SK-N-MC (cell line): ENCODE measurements at regions not wholly inside any gene's neighbourhood (a gene's known extent, or its start where the extent isn't known, plus 50 kb on each side); places are given as distances from the start of the nearest gene placed in this dataset.

Source experiments
- DNase-seq: peaks from one replicate; pipeline ENCODE4 v3.0.0-alpha.2; 2011; ENCODE audit warnings: low read depth, low spot score
- H3K27ac ChIP-seq: fragments of 200-600 bp; sonication (generic); 2 replicates; pipeline ENCODE4 v1.5.1; 2016; ENCODE audit warnings: mixed run types
- H3K36me3 ChIP-seq: fragments of 200-600 bp; sonication (generic); 2 replicates; pipeline ENCODE4 v1.6.1; 2017; ENCODE audit warnings: antibody characterized with exemption, low read length, mixed read lengths; ENCODE audit not compliant: insufficient read depth
- H3K4me3 ChIP-seq: fragments of 200-600 bp; sonication (generic); 2 replicates; pipeline ENCODE4 v1.5.1; 2016
- H3K9ac ChIP-seq: fragments of 200-600 bp; sonication (generic); 2 replicates; pipeline ENCODE4 v1.8.0; 2017; ENCODE audit warnings: mixed run types, mixed read lengths; ENCODE audit not compliant: insufficient read length
- H3K9me3 ChIP-seq: fragments of 200-600 bp; sonication (generic); 2 replicates; pipeline ENCODE4 v1.6.1; 2017; ENCODE audit warnings: low read depth, mild to moderate bottlenecking, antibody characterized with exemption, low read length, moderate library complexity, mixed read lengths
- EZH2 ChIP-seq: fragments of 200-600 bp; sonication (generic); IDR thresholded peaks from one replicate; pipeline ENCODE4 v1.6.1; 2017; ENCODE audit warnings: antibody characterized with exemption
- FOXP2 ChIP-seq: optimal IDR thresholded peaks from 2 replicates; pipeline ENCODE3; 2011; ENCODE audit warnings: mild to moderate bottlenecking, moderate library complexity; ENCODE audit not compliant: insufficient read depth; ENCODE audit errors: extremely low read length, control extremely low read depth
- POLR2AphosphoS5 ChIP-seq: IDR thresholded peaks from 2 replicates; pipeline ENCODE4 v1.6.1; 2012; ENCODE audit warnings: mild to moderate bottlenecking, low read depth, low read length, borderline replicate concordance

GRCh38 chr10:61338146-61338545 lies 115.0 kb downstream of the TMEM26 start:
- Histone ChIP-seq H3K9me3 (no peaks in the 10 kb centered on the region), H3K9ac (no peak overlapping the region), H3K27ac (no peak overlapping the region), H3K36me3 (no peaks in the 10 kb centered on the region), H3K4me3 (no peak overlapping the region)
- TF ChIP-seq EZH2 (no peak), POLR2AphosphoS5 (no peak)
- no peak for DNase-seq

GRCh38 chr10:61337741-61338140 lies 115.4 kb downstream of the TMEM26 start:
- no peak overlapping the region for H3K27ac ChIP-seq
- H3K36me3 ChIP-seq, result no peaks in the 10 kb centered on the region
- no peak overlapping the region for H3K4me3 ChIP-seq
- DNase-seq, result no peak
- no peaks in the 10 kb centered on the region for H3K9me3 ChIP-seq
- H3K9ac ChIP-seq, result no peak overlapping the region
- TF ChIP-seq POLR2AphosphoS5 (no peak), FOXP2 (no peak), EZH2 (no peak)

- Histone ChIP-seq H3K27ac (no peak overlapping the region), H3K4me3 (no peak overlapping the region), H3K9me3 (no peaks in the 10 kb centered on the region), H3K9ac (no peak overlapping the region), H3K36me3 (no peaks in the 10 kb centered on the region)
- no peak for DNase-seq
- TF ChIP-seq FOXP2 (no peak), EZH2 (no peak), POLR2AphosphoS5 (no peak)
These were observed 116.3 kb downstream of the TMEM26 start for GRCh38 chr10:61336831-61337230.

GRCh38 chr10:61335359-61335758 lies 117.8 kb downstream of the TMEM26 start:
- H3K27ac ChIP-seq, result no peak overlapping the region
- TF ChIP-seq FOXP2 (no peak), POLR2AphosphoS5 (no peak), EZH2 (no peak)
- no peak for DNase-seq
- H3K36me3 ChIP-seq, result no peaks in the 10 kb centered on the region
- no peak overlapping the region for H3K4me3 ChIP-seq
- H3K9me3 ChIP-seq, result no peaks in the 10 kb centered on the region
- no peak overlapping the region for H3K9ac ChIP-seq

GRCh38 chr10:61332581-61332980 lies 120.6 kb downstream of the TMEM26 start:
- TF ChIP-seq EZH2 (no peak), FOXP2 (no peak)
- Histone ChIP-seq H3K9me3 (no peaks in the 10 kb centered on the region), H3K9ac (no peak overlapping the region), H3K36me3 (no peaks in the 10 kb centered on the region), H3K4me3 (no peak overlapping the region), H3K27ac (no peak overlapping the region)
- DNase-seq, result no peak

- Histone ChIP-seq H3K9me3 (no peaks in the 10 kb centered on the region), H3K27ac (no peak overlapping the region), H3K9ac (no peak overlapping the region), H3K36me3 (no peaks in the 10 kb centered on the region), H3K4me3 (no peak overlapping the region)
- DNase-seq, result no peak
- TF ChIP-seq FOXP2, result no peak
- TF ChIP-seq POLR2AphosphoS5, result no peak
- TF ChIP-seq EZH2, result no peak
These were observed 122.5 kb downstream of the TMEM26 start for GRCh38 chr10:61330669-61331068.

GRCh38 chr10:61329854-61330253 lies 123.3 kb downstream of the TMEM26 start:
- no peaks in the 10 kb centered on the region for H3K9me3 ChIP-seq
- H3K9ac ChIP-seq, result no peak overlapping the region
- DNase-seq, result no peak
- H3K4me3 ChIP-seq, result no peak overlapping the region
- H3K36me3 ChIP-seq, result no peaks in the 10 kb centered on the region
- H3K27ac ChIP-seq, result no peak overlapping the region
- TF ChIP-seq FOXP2 (no peak), EZH2 (no peak), POLR2AphosphoS5 (no peak)

GRCh38 chr10:61325223-61325960 lies 127.8 kb downstream of the TMEM26 start:
- no peak for DNase-seq
- TF ChIP-seq FOXP2 (no peak), POLR2AphosphoS5 (no peak), EZH2 (no peak)
- H3K36me3 ChIP-seq, result no peaks in the 10 kb centered on the region

GRCh38 chr10:61323726-61324125 lies 129.5 kb downstream of the TMEM26 start:
- Histone ChIP-seq H3K27ac (no peak overlapping the region), H3K9me3 (no peaks in the 10 kb centered on the region), H3K9ac (no peak overlapping the region), H3K36me3 (no peaks in the 10 kb centered on the region), H3K4me3 (no peak overlapping the region)
- DNase-seq, result no peak
- TF ChIP-seq EZH2, result no peak
- no peak for TF ChIP-seq POLR2AphosphoS5
- no peak for TF ChIP-seq FOXP2

More at GRCh38 chr10:61325223-61325960, 127.8 kb downstream of the TMEM26 start:
- Histone ChIP-seq H3K4me3 (no peak overlapping the region), H3K27ac (no peak overlapping the region), H3K9ac (no peak overlapping the region), H3K9me3 (no peaks in the 10 kb centered on the region)
